ENCODE measurements at regions not wholly inside any gene's neighbourhood (a gene's known extent, or its start where the extent isn't known, plus 50 kb on each side); places are given as distances from the start of the nearest gene placed in this dataset.
"Not testable (repeated sequence)": the region's sequence is repeated elsewhere in the genome, so short reads cannot be mapped to it uniquely, and the experiment has no call there.

DNA sequence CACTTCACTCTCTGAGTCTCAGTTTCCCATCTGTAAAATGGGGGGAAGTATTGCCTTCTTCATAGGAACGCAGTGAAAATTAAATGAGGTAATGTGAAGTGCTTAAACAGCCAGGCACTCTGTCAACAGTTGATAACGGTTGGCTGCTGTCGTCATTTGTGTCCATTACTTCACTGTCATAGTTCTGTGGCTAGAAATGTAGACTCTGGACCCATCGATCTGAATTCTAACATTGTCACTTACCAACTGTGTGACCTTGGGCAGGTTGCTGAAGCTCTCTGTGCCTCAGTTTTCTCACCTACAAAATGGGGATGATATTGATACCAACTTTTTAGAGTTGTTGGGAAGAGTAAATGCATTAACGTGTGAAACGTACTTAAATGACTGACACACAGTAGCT is 152.6 kb downstream of the PTPRU start:
- TF ChIP-seq CTCF (conservative IDR thresholded peaks at IDR 0.05; ENCODE audit: low read depth, low read length) = no peak
- no peak overlapping the region for H2AFZ ChIP-seq (ENCODE audit: low read depth)
- H3K36me3 ChIP-seq (ENCODE audit: insufficient read depth) = no peaks in the 10 kb centered on the region
- H3K4me2 ChIP-seq = no peak overlapping the region
- H3K9ac ChIP-seq = no peak overlapping the region
- H3K4me3 ChIP-seq (IDR thresholded peaks at IDR 0.05; ENCODE audit: insufficient read depth, low read depth, low read length) = no peak overlapping the region
- no peaks in the 10 kb centered on the region for H4K20me1 ChIP-seq (ENCODE audit: insufficient read depth)
- no peaks in the 10 kb centered on the region for H3K79me2 ChIP-seq (ENCODE audit: insufficient read depth, low read depth)
- no peaks in the 10 kb centered on the region for H3K4me1 ChIP-seq (ENCODE audit: low read depth, poor library complexity, severe bottlenecking)
- H3K27ac ChIP-seq = no peak overlapping the region
- peaks cover 6% of the 10 kb centered on the region; the same call in 1 of the 2 replicates for H3K27me3 ChIP-seq (ENCODE audit: insufficient read depth, low read depth)

- Histone ChIP-seq H3K4me3 (IDR thresholded peaks at IDR 0.05; ENCODE audit: insufficient read depth, low read depth, low read length) (no peak overlapping the region), H3K79me2 (ENCODE audit: insufficient read depth, low read depth) (no peaks in the 10 kb centered on the region), H3K36me3 (ENCODE audit: insufficient read depth) (no peaks in the 10 kb centered on the region), H2AFZ (ENCODE audit: low read depth) (no peak overlapping the region), H3K4me2 (no peak overlapping the region), H3K27ac (no peak overlapping the region), H3K4me1 (ENCODE audit: low read depth, poor library complexity, severe bottlenecking) (no peaks in the 10 kb centered on the region), H4K20me1 (ENCODE audit: insufficient read depth) (no peaks in the 10 kb centered on the region), H3K27me3 (ENCODE audit: insufficient read depth, low read depth) (peaks cover 6% of the 10 kb centered on the region; the same call in 1 of the 2 replicates), H3K9ac (no peak overlapping the region)
- no peak for TF ChIP-seq CTCF (conservative IDR thresholded peaks at IDR 0.05; ENCODE audit: low read depth, low read length)
Measured at GRCh38 chr1:29388170-29388569, 151.8 kb downstream of the PTPRU start.

DNA sequence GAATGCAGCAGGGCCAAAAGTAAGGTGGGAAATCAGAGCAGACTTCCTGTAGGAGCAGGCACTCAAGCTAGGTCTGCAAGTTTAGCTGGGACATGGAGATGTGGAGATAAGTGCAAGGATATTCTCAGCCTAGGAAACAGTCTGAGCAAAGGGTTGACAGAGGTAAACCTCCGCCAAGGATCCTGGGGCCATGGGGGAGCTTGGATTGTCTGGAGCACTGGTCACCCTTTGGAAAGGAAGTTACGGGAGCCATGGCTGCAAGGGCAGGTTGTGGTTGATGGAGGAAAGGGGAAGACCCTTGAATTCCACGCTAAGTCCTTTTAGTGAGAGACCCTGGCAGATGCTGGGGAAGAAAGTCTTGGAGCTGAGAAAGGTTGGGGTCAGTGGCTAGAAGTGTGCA is 150.9 kb downstream of the PTPRU start:
- no peak overlapping the region for H3K9ac ChIP-seq

GRCh38 chr1:29386453-29386852 is 150.1 kb downstream of the PTPRU start:
- H2AFZ ChIP-seq (ENCODE audit: low read depth); H3K79me2 ChIP-seq (ENCODE audit: insufficient read depth, low read depth); H3K4me3 ChIP-seq (IDR thresholded peaks at IDR 0.05; ENCODE audit: insufficient read depth, low read depth, low read length); H3K27me3 ChIP-seq (ENCODE audit: insufficient read depth, low read depth); H3K27ac ChIP-seq; H3K4me1 ChIP-seq (ENCODE audit: low read depth, poor library complexity, severe bottlenecking); H3K4me2 ChIP-seq; H3K9ac ChIP-seq; H4K20me1 ChIP-seq (ENCODE audit: insufficient read depth); H3K36me3 ChIP-seq (ENCODE audit: insufficient read depth): not testable (repeated sequence)

More for the DNA sequence above, 150.9 kb downstream of the PTPRU start:
- Histone ChIP-seq H3K79me2 (ENCODE audit: insufficient read depth, low read depth) (no peaks in the 10 kb centered on the region), H3K4me1 (ENCODE audit: low read depth, poor library complexity, severe bottlenecking) (no peaks in the 10 kb centered on the region), H3K27ac (no peak overlapping the region), H3K27me3 (ENCODE audit: insufficient read depth, low read depth) (peaks cover 3% of the 10 kb centered on the region; the same call in 1 of the 2 replicates), H4K20me1 (ENCODE audit: insufficient read depth) (no peaks in the 10 kb centered on the region), H3K36me3 (ENCODE audit: insufficient read depth) (no peaks in the 10 kb centered on the region), H3K4me2 (no peak overlapping the region), H3K4me3 (IDR thresholded peaks at IDR 0.05; ENCODE audit: insufficient read depth, low read depth, low read length) (no peak overlapping the region), H2AFZ (ENCODE audit: low read depth) (no peak overlapping the region)
- no peak for TF ChIP-seq CTCF (conservative IDR thresholded peaks at IDR 0.05; ENCODE audit: low read depth, low read length)

GRCh38 chr1:29385966-29386365 is 149.6 kb downstream of the PTPRU start:
- Histone ChIP-seq H3K27me3 (ENCODE audit: insufficient read depth, low read depth) (peaks cover 3% of the 10 kb centered on the region; the same call in 1 of the 2 replicates), H3K79me2 (ENCODE audit: insufficient read depth, low read depth) (no peaks in the 10 kb centered on the region), H3K4me1 (ENCODE audit: low read depth, poor library complexity, severe bottlenecking) (no peaks in the 10 kb centered on the region), H3K36me3 (ENCODE audit: insufficient read depth) (no peaks in the 10 kb centered on the region), H3K4me3 (IDR thresholded peaks at IDR 0.05; ENCODE audit: insufficient read depth, low read depth, low read length) (no peak overlapping the region), H3K4me2 (no peak overlapping the region), H4K20me1 (ENCODE audit: insufficient read depth) (no peaks in the 10 kb centered on the region), H3K9ac (no peak overlapping the region), H3K27ac (no peak overlapping the region), H2AFZ (ENCODE audit: low read depth) (no peak overlapping the region)
- no peak for TF ChIP-seq CTCF (conservative IDR thresholded peaks at IDR 0.05; ENCODE audit: low read depth, low read length)

All from KMS-11 (cell line).